ENCODE measurements at regions not wholly inside any gene's neighbourhood (a gene's known extent, or its start where the extent isn't known, plus 50 kb on each side); places are given as distances from the start of the nearest gene placed in this dataset.

DNA sequence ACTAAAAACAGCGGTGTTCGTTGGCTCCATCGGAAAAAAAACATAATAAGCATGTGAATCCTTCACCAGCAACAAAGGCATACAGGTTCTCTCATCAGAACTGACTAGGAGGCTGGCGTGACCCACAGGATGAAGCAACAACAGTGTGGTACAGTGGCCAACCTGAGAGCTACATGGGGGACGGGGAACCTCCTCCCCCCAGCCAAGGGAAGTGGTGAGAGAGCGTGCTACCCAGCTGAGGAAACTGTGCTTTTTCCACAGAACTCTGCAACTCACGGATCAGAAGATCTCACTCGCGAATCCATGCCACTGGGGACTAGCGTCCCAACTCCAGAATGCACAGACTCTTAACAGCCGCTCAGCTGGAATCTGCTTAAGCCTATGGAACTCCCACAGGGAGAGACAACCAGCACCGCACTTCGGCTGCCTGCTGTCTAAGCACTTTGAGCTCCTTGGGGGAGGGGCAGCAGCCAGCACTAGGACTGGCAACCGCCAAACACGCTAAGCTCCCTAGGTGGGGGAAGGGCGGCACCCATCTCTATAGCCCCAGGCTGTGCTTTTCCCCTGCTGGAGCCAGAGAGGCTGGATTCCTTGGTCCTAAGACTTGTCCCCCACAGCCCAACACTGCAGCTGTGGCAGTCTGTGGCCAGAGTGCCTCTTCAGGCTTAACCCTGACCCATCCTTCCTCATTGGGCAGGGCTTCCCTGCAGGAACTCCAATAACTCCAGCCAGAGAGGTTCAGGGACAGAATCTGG is 538.3 kb upstream of the BTBD3 start:
- no TSS peak for BruUV-seq (replicated peaks)
- peaks cover 15% of the 10 kb centered on the region for H3K9me3 Mint-ChIP-seq (ENCODE audit: low read depth, unreplicated experiment)

DNA sequence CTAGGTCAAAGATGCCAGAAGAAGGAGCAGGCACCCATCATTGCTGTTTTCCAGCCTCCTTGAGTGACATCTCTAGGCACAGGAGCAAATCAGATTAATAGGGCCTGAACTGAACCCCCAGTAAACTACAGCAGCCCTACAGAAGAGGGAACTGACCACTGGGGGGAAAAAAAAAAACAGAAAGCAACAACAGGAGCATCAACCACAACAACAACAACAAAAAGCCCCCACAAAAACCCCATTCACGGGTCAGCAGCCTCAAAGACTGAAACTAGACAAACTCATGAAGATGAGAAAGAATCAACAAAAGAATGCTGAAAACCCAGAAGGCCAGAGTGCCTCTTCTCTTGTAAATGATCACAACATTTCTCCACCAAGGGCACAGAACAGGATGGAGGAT is 537.4 kb upstream of the BTBD3 start:
- DNase-seq = no peak
- BruUV-seq (replicated peaks) = no TSS peak
- Mint-ChIP-seq H3K27me3 (ENCODE audit: unreplicated experiment) (no peaks in the 10 kb centered on the region), H3K36me3 (ENCODE audit: insufficient read depth, unreplicated experiment) (peaks cover 10% of the 10 kb centered on the region), H3K4me3 (ENCODE audit: low read depth, unreplicated experiment) (no peak overlapping the region), H3K27ac (ENCODE audit: unreplicated experiment) (peak overlapping the region; percentile 6), H3K9me3 (ENCODE audit: low read depth, unreplicated experiment) (peaks cover 15% of the 10 kb centered on the region), H3K4me1 (ENCODE audit: low read depth, unreplicated experiment) (peaks cover 33% of the 10 kb centered on the region)
- intact Hi-C loops (cut with micrococcal nuclease; ENCODE audit: unreplicated experiment) = no loop called here
- CTCF ChIA-PET = no interaction called here
- no peak for TF ChIP-seq CTCF (IDR thresholded peaks at IDR 0.05; ENCODE audit: unreplicated experiment)

More for the DNA sequence above, 538.3 kb upstream of the BTBD3 start:
- Mint-ChIP-seq H3K27me3 (ENCODE audit: unreplicated experiment) (no peaks in the 10 kb centered on the region), H3K4me1 (ENCODE audit: low read depth, unreplicated experiment) (peaks cover 39% of the 10 kb centered on the region), H3K4me3 (ENCODE audit: low read depth, unreplicated experiment) (no peak overlapping the region), H3K27ac (ENCODE audit: unreplicated experiment) (no peak overlapping the region), H3K36me3 (ENCODE audit: insufficient read depth, unreplicated experiment) (peaks cover 10% of the 10 kb centered on the region)
- TF ChIP-seq CTCF (IDR thresholded peaks at IDR 0.05; ENCODE audit: unreplicated experiment) = no peak
- intact Hi-C loops (cut with micrococcal nuclease; ENCODE audit: unreplicated experiment) = loop anchor here (10.0 kb wide), 1 partner anchor 165 kb away; no protein-coding TSS in a partner anchor
- CTCF ChIA-PET = no interaction called here
- DNase-seq = no peak

DNA sequence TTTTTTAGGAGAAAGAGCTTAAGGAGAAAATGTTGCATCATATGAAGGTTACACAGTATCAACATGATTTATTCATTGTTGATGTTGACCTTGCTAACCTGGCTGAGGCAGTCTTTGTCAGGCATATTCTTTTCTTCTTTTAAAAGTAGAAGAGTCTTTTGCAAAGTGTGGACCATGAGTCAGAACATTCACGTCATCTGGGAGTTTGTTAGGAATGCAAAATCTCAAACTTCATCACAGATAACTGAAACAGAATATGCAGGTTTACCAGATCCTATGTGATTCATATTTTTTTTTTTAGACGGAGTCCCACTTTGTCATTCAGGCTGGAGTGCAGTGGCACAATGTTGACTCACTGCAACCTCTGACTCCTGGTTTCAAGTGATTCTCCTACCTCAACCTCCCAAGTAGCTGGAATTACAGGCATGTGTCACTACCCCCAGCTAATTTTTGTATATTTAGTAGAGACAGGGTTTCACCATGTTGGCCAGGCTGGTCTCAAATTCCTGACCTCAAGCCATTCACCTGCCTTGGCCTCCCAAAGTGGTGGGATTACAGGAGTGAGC is 530.4 kb upstream of the BTBD3 start:
- no peak for TF ChIP-seq CTCF (IDR thresholded peaks at IDR 0.05; ENCODE audit: unreplicated experiment)
- Mint-ChIP-seq H3K27ac (ENCODE audit: unreplicated experiment) (peak overlapping the region; percentile 76), H3K4me1 (ENCODE audit: low read depth, unreplicated experiment) (no peaks in the 10 kb centered on the region), H3K9me3 (ENCODE audit: low read depth, unreplicated experiment) (peaks cover 3% of the 10 kb centered on the region), H3K36me3 (ENCODE audit: insufficient read depth, unreplicated experiment) (no peaks in the 10 kb centered on the region), H3K27me3 (ENCODE audit: unreplicated experiment) (no peaks in the 10 kb centered on the region), H3K4me3 (ENCODE audit: low read depth, unreplicated experiment) (no peak overlapping the region)
- DNase-seq = peak; percentile 20
- intact Hi-C loops (cut with micrococcal nuclease; ENCODE audit: unreplicated experiment) = no loop called here
- BruUV-seq (replicated peaks) = no TSS peak
- CTCF ChIA-PET = no interaction called here

DNA sequence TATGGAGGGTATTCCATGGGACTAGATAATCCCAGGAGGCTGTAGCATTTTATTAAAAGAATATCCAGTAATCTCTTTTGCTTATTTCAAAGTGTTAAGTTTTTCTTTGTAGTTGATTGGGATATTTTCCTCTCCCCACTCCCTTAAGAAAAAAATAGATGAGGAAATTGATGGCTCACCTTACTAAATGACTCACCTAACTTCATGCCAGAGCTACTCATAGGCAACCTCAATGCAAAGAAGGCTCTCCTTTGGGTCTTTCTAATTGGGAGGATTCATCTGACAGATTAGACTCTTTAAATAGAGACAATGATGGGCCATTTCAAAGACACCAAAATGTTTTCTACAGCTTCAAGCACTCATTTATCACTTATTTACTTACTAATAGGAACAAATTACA is 528.5 kb upstream of the BTBD3 start:
- Mint-ChIP-seq H3K4me1 (ENCODE audit: low read depth, unreplicated experiment) (no peaks in the 10 kb centered on the region), H3K27me3 (ENCODE audit: unreplicated experiment) (no peaks in the 10 kb centered on the region), H3K9me3 (ENCODE audit: low read depth, unreplicated experiment) (no peaks in the 10 kb centered on the region), H3K36me3 (ENCODE audit: insufficient read depth, unreplicated experiment) (no peaks in the 10 kb centered on the region), H3K4me3 (ENCODE audit: low read depth, unreplicated experiment) (no peak overlapping the region), H3K27ac (ENCODE audit: unreplicated experiment) (no peak overlapping the region)
- intact Hi-C loops (cut with micrococcal nuclease; ENCODE audit: unreplicated experiment) = no loop called here
- no TSS peak for BruUV-seq (replicated peaks)
- no peak for DNase-seq
- CTCF ChIA-PET = no interaction called here
- TF ChIP-seq CTCF (IDR thresholded peaks at IDR 0.05; ENCODE audit: unreplicated experiment) = no peak

Data from Calu3 (cell line).